Esophagus muscularis mucosa (tissue), 4 donors: ENCODE measurements at regions not wholly inside any gene's neighbourhood (a gene's known extent, or its start where the extent isn't known, plus 50 kb on each side); places are given as distances from the start of the nearest gene placed in this dataset.

Experiments used
- EP300 ChIP-seq: sonication (generic); formaldehyde crosslinking; IDR thresholded peaks from one replicate; pipeline ENCODE4 v1.6.1; 2017; ENCODE audit warnings: antibody characterized with exemption
- POLR2A ChIP-seq: fragments of 450-650 bp; IDR thresholded peaks from one replicate; pipeline ENCODE4 v1.6.1; 2017; ENCODE audit warnings: antibody characterized with exemption, moderate library complexity, mild to moderate bottlenecking, low read depth
- POLR2AphosphoS5 ChIP-seq, 2 donors: sonication (generic); formaldehyde crosslinking; IDR thresholded peaks; one replicate each; pipeline ENCODE4 v1.6.1; 2017; ENCODE audit warnings: antibody characterized with exemption in 2 of 2
- TF ChIP-seq, protein P1 (sequence below), 3 experiments: fragments of 200-600 bp in 2 of 3; fragments of 450-650 bp in 1 of 3; sonication (generic) in 2 of 3; IDR thresholded peaks; one replicate each; pipeline ENCODE4 v1.5.1; 2017 to 2019; ENCODE audit warnings: antibody characterized with exemption in 3 of 3, mild to moderate bottlenecking in 2 of 3, moderate library complexity in 1 of 3

DNA sequence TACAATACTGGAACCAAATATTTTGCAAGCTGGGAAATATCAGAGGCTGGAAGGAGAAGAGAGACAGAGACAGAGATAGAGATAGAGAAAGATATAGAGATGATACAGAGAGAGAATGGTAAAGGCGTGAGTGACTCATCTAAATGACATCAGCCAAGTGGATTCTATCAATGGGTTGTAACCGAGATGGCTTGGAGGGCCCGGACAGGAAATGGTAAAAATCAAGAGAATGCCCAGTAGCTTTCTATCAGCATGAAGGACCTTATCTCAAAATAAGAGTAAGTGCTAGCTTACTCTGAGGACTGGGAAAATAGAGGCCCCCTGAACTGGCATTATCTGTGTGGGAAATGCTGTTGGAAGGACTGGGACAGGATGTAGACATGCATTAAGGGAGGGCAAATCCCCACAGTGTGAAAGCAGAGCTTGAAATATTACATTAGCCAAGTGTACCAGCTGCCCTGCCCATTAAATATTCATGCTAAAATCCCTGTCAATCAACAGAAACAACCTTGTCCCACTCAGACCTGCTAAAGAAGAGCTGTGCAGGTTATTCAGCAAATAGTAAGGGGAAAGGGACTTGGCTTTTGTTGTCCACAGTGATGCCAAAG, 76.6 kb upstream of the ZNF644 start:
- TF ChIP-seq, protein P1, sequence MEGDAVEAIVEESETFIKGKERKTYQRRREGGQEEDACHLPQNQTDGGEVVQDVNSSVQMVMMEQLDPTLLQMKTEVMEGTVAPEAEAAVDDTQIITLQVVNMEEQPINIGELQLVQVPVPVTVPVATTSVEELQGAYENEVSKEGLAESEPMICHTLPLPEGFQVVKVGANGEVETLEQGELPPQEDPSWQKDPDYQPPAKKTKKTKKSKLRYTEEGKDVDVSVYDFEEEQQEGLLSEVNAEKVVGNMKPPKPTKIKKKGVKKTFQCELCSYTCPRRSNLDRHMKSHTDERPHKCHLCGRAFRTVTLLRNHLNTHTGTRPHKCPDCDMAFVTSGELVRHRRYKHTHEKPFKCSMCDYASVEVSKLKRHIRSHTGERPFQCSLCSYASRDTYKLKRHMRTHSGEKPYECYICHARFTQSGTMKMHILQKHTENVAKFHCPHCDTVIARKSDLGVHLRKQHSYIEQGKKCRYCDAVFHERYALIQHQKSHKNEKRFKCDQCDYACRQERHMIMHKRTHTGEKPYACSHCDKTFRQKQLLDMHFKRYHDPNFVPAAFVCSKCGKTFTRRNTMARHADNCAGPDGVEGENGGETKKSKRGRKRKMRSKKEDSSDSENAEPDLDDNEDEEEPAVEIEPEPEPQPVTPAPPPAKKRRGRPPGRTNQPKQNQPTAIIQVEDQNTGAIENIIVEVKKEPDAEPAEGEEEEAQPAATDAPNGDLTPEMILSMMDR (IDR thresholded peaks at IDR 0.05), result no peak
- TF ChIP-seq EP300 (no peak), POLR2A (no peak), POLR2AphosphoS5 (IDR thresholded peaks at IDR 0.05) (no peak)
